H1 (cell line): ENCODE measurements at regions not wholly inside any gene's neighbourhood (a gene's known extent, or its start where the extent isn't known, plus 50 kb on each side); places are given as distances from the start of the nearest gene placed in this dataset.

Experiments used
- BRCA1 ChIP-seq: IDR thresholded peaks from 2 replicates; pipeline ENCODE4 v1.6.1; 2012; ENCODE audit warnings: low read depth, low read length, improper control_type of control experiment
- CBX5 ChIP-seq: fragments of 300-800, 300-1000 bp; sonication (generic); IDR thresholded peaks from 2 replicates; pipeline ENCODE4 v1.7.1; 2016; ENCODE audit warnings: antibody characterized with exemption, low read length, low read depth
- KDM4A ChIP-seq: IDR thresholded peaks from one replicate; pipeline ENCODE4 v1.7.1; 2012; ENCODE audit warnings: low read depth, mild to moderate bottlenecking, moderate library complexity, low read length, inconsistent platforms; ENCODE audit not compliant: severe bottlenecking
- PHF8 ChIP-seq: fragments of 200-600 bp; sonication (generic); conservative IDR thresholded peaks from 2 replicates; pipeline ENCODE4 v1.7.1; 2012; ENCODE audit warnings: low read depth, mild to moderate bottlenecking, inconsistent platforms, low read length, moderate library complexity
- RAD21 ChIP-seq, 2 experiments: IDR thresholded peaks in 1 of 2; conservative IDR thresholded peaks in 1 of 2; 2 replicates each; pipeline ENCODE4 v1.6.1; 2011; ENCODE audit warnings: low read depth in 2 of 2, low read length in 2 of 2, improper control_type of control experiment in 1 of 2, inconsistent platforms in 1 of 2, mild to moderate bottlenecking in 1 of 2, moderate library complexity in 1 of 2
- TF ChIP-seq, protein P1 (sequence below): fragments of 300-600 bp; sonication (generic); IDR thresholded peaks from 2 replicates; pipeline ENCODE4 v1.7.1; 2012; ENCODE audit warnings: low read length, moderate library complexity, mild to moderate bottlenecking, inconsistent platforms; ENCODE audit not compliant: insufficient replicate concordance
- TF ChIP-seq, protein P2 (sequence below): IDR thresholded peaks from 2 replicates; pipeline ENCODE4 v1.6.1; 2012; ENCODE audit warnings: inconsistent platforms
- TF ChIP-seq, protein P3 (sequence below), 3 experiments: IDR thresholded peaks; 1 replicate in 2 of 3; 2 replicates in 1 of 3; pipeline versions ENCODE4 v1.5.1 to v1.6.1; 2011; ENCODE audit warnings: low read length in 3 of 3, mild to moderate bottlenecking in 3 of 3, inconsistent platforms in 2 of 3, low read depth in 1 of 3, moderate library complexity in 1 of 3; ENCODE audit not compliant: insufficient read depth in 1 of 3; ENCODE audit errors: control extremely low read depth in 1 of 3

DNA sequence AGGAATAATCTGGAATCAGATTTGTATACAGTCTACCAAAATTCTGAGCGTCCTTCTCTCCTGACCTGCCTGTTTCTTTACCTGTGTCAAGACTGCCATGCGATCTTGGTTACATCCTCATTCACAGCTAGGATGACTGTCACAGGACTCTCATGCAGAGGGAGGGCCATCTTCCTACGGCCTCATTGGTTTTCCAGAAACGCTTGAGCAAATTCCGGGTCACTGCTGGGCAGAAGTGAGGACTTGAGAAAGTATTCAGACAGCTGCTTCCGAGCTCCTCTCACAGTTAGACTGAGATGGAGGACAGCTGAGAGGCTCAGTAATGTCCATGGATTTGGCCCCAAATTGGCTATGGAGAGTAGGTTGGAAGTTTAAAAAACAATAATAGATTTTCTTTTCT, 94.2 kb downstream of the TFAP2C start (continued):
- TF ChIP-seq, protein P1, sequence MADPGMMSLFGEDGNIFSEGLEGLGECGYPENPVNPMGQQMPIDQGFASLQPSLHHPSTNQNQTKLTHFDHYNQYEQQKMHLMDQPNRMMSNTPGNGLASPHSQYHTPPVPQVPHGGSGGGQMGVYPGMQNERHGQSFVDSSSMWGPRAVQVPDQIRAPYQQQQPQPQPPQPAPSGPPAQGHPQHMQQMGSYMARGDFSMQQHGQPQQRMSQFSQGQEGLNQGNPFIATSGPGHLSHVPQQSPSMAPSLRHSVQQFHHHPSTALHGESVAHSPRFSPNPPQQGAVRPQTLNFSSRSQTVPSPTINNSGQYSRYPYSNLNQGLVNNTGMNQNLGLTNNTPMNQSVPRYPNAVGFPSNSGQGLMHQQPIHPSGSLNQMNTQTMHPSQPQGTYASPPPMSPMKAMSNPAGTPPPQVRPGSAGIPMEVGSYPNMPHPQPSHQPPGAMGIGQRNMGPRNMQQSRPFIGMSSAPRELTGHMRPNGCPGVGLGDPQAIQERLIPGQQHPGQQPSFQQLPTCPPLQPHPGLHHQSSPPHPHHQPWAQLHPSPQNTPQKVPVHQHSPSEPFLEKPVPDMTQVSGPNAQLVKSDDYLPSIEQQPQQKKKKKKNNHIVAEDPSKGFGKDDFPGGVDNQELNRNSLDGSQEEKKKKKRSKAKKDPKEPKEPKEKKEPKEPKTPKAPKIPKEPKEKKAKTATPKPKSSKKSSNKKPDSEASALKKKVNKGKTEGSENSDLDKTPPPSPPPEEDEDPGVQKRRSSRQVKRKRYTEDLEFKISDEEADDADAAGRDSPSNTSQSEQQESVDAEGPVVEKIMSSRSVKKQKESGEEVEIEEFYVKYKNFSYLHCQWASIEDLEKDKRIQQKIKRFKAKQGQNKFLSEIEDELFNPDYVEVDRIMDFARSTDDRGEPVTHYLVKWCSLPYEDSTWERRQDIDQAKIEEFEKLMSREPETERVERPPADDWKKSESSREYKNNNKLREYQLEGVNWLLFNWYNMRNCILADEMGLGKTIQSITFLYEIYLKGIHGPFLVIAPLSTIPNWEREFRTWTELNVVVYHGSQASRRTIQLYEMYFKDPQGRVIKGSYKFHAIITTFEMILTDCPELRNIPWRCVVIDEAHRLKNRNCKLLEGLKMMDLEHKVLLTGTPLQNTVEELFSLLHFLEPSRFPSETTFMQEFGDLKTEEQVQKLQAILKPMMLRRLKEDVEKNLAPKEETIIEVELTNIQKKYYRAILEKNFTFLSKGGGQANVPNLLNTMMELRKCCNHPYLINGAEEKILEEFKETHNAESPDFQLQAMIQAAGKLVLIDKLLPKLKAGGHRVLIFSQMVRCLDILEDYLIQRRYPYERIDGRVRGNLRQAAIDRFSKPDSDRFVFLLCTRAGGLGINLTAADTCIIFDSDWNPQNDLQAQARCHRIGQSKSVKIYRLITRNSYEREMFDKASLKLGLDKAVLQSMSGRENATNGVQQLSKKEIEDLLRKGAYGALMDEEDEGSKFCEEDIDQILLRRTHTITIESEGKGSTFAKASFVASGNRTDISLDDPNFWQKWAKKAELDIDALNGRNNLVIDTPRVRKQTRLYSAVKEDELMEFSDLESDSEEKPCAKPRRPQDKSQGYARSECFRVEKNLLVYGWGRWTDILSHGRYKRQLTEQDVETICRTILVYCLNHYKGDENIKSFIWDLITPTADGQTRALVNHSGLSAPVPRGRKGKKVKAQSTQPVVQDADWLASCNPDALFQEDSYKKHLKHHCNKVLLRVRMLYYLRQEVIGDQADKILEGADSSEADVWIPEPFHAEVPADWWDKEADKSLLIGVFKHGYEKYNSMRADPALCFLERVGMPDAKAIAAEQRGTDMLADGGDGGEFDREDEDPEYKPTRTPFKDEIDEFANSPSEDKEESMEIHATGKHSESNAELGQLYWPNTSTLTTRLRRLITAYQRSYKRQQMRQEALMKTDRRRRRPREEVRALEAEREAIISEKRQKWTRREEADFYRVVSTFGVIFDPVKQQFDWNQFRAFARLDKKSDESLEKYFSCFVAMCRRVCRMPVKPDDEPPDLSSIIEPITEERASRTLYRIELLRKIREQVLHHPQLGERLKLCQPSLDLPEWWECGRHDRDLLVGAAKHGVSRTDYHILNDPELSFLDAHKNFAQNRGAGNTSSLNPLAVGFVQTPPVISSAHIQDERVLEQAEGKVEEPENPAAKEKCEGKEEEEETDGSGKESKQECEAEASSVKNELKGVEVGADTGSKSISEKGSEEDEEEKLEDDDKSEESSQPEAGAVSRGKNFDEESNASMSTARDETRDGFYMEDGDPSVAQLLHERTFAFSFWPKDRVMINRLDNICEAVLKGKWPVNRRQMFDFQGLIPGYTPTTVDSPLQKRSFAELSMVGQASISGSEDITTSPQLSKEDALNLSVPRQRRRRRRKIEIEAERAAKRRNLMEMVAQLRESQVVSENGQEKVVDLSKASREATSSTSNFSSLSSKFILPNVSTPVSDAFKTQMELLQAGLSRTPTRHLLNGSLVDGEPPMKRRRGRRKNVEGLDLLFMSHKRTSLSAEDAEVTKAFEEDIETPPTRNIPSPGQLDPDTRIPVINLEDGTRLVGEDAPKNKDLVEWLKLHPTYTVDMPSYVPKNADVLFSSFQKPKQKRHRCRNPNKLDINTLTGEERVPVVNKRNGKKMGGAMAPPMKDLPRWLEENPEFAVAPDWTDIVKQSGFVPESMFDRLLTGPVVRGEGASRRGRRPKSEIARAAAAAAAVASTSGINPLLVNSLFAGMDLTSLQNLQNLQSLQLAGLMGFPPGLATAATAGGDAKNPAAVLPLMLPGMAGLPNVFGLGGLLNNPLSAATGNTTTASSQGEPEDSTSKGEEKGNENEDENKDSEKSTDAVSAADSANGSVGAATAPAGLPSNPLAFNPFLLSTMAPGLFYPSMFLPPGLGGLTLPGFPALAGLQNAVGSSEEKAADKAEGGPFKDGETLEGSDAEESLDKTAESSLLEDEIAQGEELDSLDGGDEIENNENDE, result no peak
- TF ChIP-seq, protein P2, sequence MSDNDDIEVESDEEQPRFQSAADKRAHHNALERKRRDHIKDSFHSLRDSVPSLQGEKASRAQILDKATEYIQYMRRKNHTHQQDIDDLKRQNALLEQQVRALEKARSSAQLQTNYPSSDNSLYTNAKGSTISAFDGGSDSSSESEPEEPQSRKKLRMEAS, result no peak
- TF ChIP-seq KDM4A, result no peak
- TF ChIP-seq PHF8, result no peak
- TF ChIP-seq CBX5, result no peak
- TF ChIP-seq BRCA1, result no peak
- TF ChIP-seq, protein P3, sequence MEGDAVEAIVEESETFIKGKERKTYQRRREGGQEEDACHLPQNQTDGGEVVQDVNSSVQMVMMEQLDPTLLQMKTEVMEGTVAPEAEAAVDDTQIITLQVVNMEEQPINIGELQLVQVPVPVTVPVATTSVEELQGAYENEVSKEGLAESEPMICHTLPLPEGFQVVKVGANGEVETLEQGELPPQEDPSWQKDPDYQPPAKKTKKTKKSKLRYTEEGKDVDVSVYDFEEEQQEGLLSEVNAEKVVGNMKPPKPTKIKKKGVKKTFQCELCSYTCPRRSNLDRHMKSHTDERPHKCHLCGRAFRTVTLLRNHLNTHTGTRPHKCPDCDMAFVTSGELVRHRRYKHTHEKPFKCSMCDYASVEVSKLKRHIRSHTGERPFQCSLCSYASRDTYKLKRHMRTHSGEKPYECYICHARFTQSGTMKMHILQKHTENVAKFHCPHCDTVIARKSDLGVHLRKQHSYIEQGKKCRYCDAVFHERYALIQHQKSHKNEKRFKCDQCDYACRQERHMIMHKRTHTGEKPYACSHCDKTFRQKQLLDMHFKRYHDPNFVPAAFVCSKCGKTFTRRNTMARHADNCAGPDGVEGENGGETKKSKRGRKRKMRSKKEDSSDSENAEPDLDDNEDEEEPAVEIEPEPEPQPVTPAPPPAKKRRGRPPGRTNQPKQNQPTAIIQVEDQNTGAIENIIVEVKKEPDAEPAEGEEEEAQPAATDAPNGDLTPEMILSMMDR (IDR thresholded peaks at IDR 0.05; ENCODE audit: control extremely low read depth in 1 of 3, insufficient read depth in 1 of 3, low read depth in 1 of 3, low read length in 3 of 3), result no peak
- no peak for TF ChIP-seq RAD21 (IDR thresholded peaks at IDR 0.05 in 1 of 2, conservative IDR thresholded peaks at IDR 0.05 in 1 of 2; ENCODE audit: low read depth in 2 of 2, low read length in 2 of 2)
